COLO668 (cell line): ENCODE measurements at regions not wholly inside any gene's neighbourhood (a gene's known extent, or its start where the extent isn't known, plus 50 kb on each side); places are given as distances from the start of the nearest gene placed in this dataset.
"Not testable (repeated sequence)": the region's sequence is repeated elsewhere in the genome, so short reads cannot be mapped to it uniquely, and the experiment has no call there.

Experiments
- DNase-seq: peaks from one replicate; lab custom pipeline; 2025; ENCODE audit not compliant: unreplicated experiment; lab: John Stamatoyannopoulos, UW

- DNase-seq: no peak
Measured at GRCh38 chr3:88657459-88657858, 450.0 kb upstream of the EPHA3 start.

- DNase-seq: no peak
Measured at GRCh38 chr3:88661433-88661824, 446.0 kb upstream of the EPHA3 start.

GRCh38 chr3:88668180-88668579, 439.2 kb upstream of the EPHA3 start:
- no peak for DNase-seq

GRCh38 chr3:88671573-88671972, 435.8 kb upstream of the EPHA3 start:
- DNase-seq: no peak

- DNase-seq: no peak
Measured at GRCh38 chr3:88677298-88677697, 430.1 kb upstream of the EPHA3 start.

GRCh38 chr3:88678747-88679146, 428.7 kb upstream of the EPHA3 start:
- DNase-seq: no peak

- no peak for DNase-seq
Measured at GRCh38 chr3:88690287-88690686, 417.1 kb upstream of the EPHA3 start.

- DNase-seq: no peak
Measured at GRCh38 chr3:88691081-88691480, 416.3 kb upstream of the EPHA3 start.

- DNase-seq: no peak
Measured at GRCh38 chr3:88703501-88704059, 403.8 kb upstream of the EPHA3 start.

GRCh38 chr3:88704338-88704737, 403.1 kb upstream of the EPHA3 start:
- no peak for DNase-seq

- no peak for DNase-seq
Measured at GRCh38 chr3:88707837-88708236, 399.6 kb upstream of the EPHA3 start.

GRCh38 chr3:88712552-88712951, 394.9 kb upstream of the EPHA3 start:
- DNase-seq: no peak

- DNase-seq: no peak
Measured at GRCh38 chr3:88713233-88713691, 394.2 kb upstream of the EPHA3 start.

- DNase-seq: no peak
Measured at GRCh38 chr3:88725440-88726165, 381.8 kb upstream of the EPHA3 start.

- DNase-seq: no peak
Measured at GRCh38 chr3:88732186-88732585, 375.2 kb upstream of the EPHA3 start.

GRCh38 chr3:88742106-88742505, 365.3 kb upstream of the EPHA3 start:
- DNase-seq: no peak

GRCh38 chr3:88742674-88743507, 364.5 kb upstream of the EPHA3 start:
- no peak for DNase-seq

- no peak for DNase-seq
Measured at GRCh38 chr3:88744896-88745295, 362.5 kb upstream of the EPHA3 start.

GRCh38 chr3:88747145-88747544, 360.3 kb upstream of the EPHA3 start:
- DNase-seq: not testable (repeated sequence)

GRCh38 chr3:88758676-88759075, 348.7 kb upstream of the EPHA3 start:
- no peak for DNase-seq

GRCh38 chr3:88767746-88768145, 339.7 kb upstream of the EPHA3 start:
- no peak for DNase-seq

GRCh38 chr3:88773766-88774165, 333.7 kb upstream of the EPHA3 start:
- no peak for DNase-seq
